Activated B cell treated with CpG ODN at 0.5 μM for 24 hours (primary cell): ENCODE measurements at regions not wholly inside any gene's neighbourhood (a gene's known extent, or its start where the extent isn't known, plus 50 kb on each side); places are given as distances from the start of the nearest gene placed in this dataset.

Source experiments
- ATAC-seq: fragments of 200-7000 bp; cut with Tn5 transposase; one replicate; pipeline ENCODE4 v1.10.0; 2021; ENCODE audit warnings: low read depth, mild to moderate bottlenecking, moderate library complexity
- CTCF ChIA-PET: fragments of 350-600 bp; sonication (Branson Sonifier 250); formaldehyde crosslinking; loops from one replicate; lab custom pipeline; 2021; ENCODE audit warnings: antibody characterized with exemption; lab: Charles Lee
- POLR2A ChIA-PET: fragments of 350-600 bp; sonication (Branson Sonifier 250); formaldehyde crosslinking; loops from one replicate; lab custom pipeline; 2021; ENCODE audit warnings: antibody characterized with exemption; lab: Charles Lee
- DNase-seq: peaks from one replicate; pipeline ENCODE4 v3.0.0; 2022
- H3K27ac Mint-ChIP-seq: one replicate; pipeline ENCODE4 v1.8.0; 2020; ENCODE audit warnings: mixed read lengths
- H3K27me3 Mint-ChIP-seq: one replicate; pipeline ENCODE4 v1.8.0; 2021; ENCODE audit warnings: mixed read lengths
- H3K36me3 Mint-ChIP-seq: one replicate; pipeline ENCODE4 v1.8.0; 2021; ENCODE audit warnings: low read depth, mixed read lengths
- H3K4me1 Mint-ChIP-seq: one replicate; pipeline ENCODE4 v1.8.0; 2021; ENCODE audit warnings: mixed read lengths
- H3K4me3 Mint-ChIP-seq: one replicate; pipeline ENCODE4 v1.8.0; 2020; ENCODE audit warnings: mild to moderate bottlenecking, mixed read lengths
- H3K9me3 Mint-ChIP-seq: one replicate; pipeline ENCODE4 v1.8.0; 2020; ENCODE audit warnings: mixed read lengths
- intact Hi-C: fragments of 100-400 bp; cut with micrococcal nuclease; formaldehyde crosslinking; loops from one replicate; pipeline ENCODE4 v1.15.1; 2024
- TF ChIP-seq, protein P1 (sequence below): fragments of 200-600 bp; IDR thresholded peaks from one replicate; pipeline ENCODE4 v1.8.0; 2022; ENCODE audit warnings: antibody characterized with exemption, mild to moderate bottlenecking

DNA sequence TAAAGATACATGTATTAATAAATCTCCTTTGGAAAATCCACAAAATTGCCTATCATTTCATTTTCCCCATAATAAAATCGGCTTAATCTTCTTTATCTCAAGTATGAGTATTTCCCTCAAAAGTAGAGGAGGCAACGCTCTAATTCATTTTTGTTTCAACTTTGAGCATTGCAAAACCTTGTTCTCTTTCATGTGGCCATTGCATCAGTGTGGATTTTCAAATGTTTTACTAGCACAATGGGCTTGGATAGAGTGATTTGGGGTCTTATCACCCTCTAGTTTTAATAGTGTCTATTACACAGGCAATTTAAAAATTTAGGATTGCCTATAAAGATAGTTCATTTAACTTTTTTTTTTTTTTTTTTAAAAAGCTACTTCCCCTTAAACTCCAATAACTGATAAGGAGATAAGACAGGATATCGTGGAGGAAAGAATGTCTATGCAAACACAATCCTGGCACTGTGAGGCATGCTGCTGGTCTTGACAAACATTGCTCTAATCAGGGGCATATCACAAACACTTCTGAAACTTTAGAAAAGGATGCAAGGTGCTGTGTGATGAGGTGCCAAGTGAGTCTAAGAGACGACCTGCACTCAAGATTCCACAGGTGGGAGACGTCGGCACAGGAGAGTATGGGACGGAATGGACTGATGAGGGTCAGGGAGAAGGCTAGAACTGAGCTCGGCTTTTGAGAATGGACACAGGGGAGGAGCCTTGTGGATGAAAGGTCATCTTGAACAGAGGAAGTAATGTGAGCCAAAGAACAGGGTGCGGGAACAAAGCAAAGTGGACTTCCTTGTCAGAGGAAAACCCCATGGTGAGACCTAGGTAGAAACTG is 199.7 kb downstream of the IRS2 start:
- no peaks in the 10 kb centered on the region for H3K4me1 Mint-ChIP-seq
- no peak overlapping the region for H3K4me3 Mint-ChIP-seq
- TF ChIP-seq, protein P1, sequence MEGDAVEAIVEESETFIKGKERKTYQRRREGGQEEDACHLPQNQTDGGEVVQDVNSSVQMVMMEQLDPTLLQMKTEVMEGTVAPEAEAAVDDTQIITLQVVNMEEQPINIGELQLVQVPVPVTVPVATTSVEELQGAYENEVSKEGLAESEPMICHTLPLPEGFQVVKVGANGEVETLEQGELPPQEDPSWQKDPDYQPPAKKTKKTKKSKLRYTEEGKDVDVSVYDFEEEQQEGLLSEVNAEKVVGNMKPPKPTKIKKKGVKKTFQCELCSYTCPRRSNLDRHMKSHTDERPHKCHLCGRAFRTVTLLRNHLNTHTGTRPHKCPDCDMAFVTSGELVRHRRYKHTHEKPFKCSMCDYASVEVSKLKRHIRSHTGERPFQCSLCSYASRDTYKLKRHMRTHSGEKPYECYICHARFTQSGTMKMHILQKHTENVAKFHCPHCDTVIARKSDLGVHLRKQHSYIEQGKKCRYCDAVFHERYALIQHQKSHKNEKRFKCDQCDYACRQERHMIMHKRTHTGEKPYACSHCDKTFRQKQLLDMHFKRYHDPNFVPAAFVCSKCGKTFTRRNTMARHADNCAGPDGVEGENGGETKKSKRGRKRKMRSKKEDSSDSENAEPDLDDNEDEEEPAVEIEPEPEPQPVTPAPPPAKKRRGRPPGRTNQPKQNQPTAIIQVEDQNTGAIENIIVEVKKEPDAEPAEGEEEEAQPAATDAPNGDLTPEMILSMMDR: no peak
- H3K27me3 Mint-ChIP-seq: no peaks in the 10 kb centered on the region
- DNase-seq: no peak
- no peak overlapping the region for H3K27ac Mint-ChIP-seq
- ATAC-seq: no peak
- intact Hi-C loops: no loop called here
- no peaks in the 10 kb centered on the region for H3K9me3 Mint-ChIP-seq
- ChIA-PET POLR2A (no interaction called here), CTCF (no interaction called here)
- H3K36me3 Mint-ChIP-seq: no peaks in the 10 kb centered on the region

DNA sequence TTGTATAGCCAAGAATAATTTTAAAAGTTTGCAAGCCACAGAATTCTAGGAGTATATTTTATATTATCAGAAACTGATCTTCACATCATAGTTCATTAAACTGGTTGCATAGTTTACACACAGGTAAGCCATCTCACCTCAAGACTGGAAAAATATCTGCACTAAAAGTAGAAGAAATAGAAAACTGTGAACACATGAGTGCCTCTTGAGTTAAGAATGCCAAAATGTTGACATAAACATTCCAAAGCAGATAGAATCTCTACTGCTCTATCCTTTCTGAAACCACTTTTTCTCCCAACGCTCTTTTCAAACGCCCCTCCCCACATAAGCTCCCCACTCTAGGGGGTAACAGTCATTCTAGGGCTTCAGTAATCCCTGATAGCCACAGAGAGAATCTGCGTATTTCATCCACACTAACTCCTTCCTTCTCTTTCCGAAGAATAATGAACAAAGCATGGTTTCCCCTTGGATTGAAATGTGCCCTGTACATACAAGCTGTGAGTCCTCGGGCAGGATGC is 201.5 kb downstream of the IRS2 start:
- Mint-ChIP-seq H3K27me3 (no peaks in the 10 kb centered on the region), H3K9me3 (no peaks in the 10 kb centered on the region), H3K36me3 (no peaks in the 10 kb centered on the region), H3K27ac (no peak overlapping the region), H3K4me1 (no peaks in the 10 kb centered on the region), H3K4me3 (no peak overlapping the region)
- ATAC-seq (no peak), DNase-seq (no peak)
- ChIA-PET POLR2A (no interaction called here), CTCF (no interaction called here)
- TF ChIP-seq, protein P1: no peak
- intact Hi-C loops: no loop called here

DNA sequence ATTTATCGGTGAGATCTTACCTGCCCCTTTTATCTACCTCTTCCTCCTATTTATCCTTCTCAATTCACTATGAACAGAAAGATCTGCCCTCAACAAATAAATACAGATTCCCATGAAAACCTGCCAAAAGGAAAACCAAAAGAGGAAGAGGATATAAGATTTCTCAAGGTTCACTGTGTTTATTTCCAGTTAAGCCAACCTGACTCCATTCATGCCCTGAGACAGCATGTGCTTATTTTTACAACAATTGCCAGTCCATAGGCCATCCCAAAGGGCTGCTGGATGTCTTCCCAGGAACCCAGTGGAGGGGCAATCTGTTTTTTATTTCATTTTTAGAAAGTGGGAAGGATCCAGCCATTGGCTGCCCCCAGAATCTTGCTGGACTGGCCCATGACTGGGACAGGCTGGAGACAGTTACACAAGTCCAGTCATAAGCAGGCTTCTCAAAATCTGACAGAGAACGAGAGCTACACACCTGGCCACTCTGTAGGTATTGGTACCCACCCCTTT is 209.1 kb downstream of the IRS2 start:
- DNase-seq (no peak), ATAC-seq (no peak)
- no peaks in the 10 kb centered on the region for H3K36me3 Mint-ChIP-seq
- H3K27me3 Mint-ChIP-seq: no peaks in the 10 kb centered on the region
- ChIA-PET CTCF (no interaction called here), POLR2A (no interaction called here)
- H3K4me3 Mint-ChIP-seq: no peak overlapping the region
- H3K9me3 Mint-ChIP-seq: no peaks in the 10 kb centered on the region
- intact Hi-C loops: no loop called here
- TF ChIP-seq, protein P1: no peak
- H3K27ac Mint-ChIP-seq: no peak overlapping the region
- H3K4me1 Mint-ChIP-seq: no peaks in the 10 kb centered on the region

DNA sequence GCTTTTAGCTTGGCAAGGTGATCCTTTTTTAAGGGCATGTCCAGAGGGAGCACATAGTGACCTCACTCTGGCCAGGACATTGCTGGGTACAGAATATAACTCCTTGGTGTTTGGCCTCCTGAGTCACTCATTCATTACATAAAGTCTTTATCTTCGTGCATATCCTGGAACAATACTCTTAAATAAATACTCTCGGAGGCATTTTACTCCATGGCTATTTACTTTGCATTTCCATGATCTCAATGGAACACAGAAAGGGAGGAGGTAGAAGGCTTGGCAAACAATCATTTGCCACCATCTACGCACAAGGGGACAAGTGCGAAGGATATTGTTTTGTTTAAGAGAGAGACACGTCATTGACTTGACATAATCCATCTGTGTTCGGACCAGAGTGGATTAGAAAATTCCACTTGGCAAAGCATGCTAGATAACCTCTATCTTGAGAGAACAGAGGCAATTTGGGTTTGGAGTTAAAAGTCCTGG is 210.0 kb downstream of the IRS2 start:
- Mint-ChIP-seq H3K36me3 (no peaks in the 10 kb centered on the region), H3K4me1 (no peaks in the 10 kb centered on the region), H3K9me3 (no peaks in the 10 kb centered on the region), H3K27ac (no peak overlapping the region), H3K4me3 (no peak overlapping the region), H3K27me3 (no peaks in the 10 kb centered on the region)
- intact Hi-C loops: no loop called here
- TF ChIP-seq, protein P1: no peak
- POLR2A ChIA-PET: no interaction called here
- CTCF ChIA-PET: no interaction called here
- ATAC-seq: no peak
- DNase-seq: no peak

DNA sequence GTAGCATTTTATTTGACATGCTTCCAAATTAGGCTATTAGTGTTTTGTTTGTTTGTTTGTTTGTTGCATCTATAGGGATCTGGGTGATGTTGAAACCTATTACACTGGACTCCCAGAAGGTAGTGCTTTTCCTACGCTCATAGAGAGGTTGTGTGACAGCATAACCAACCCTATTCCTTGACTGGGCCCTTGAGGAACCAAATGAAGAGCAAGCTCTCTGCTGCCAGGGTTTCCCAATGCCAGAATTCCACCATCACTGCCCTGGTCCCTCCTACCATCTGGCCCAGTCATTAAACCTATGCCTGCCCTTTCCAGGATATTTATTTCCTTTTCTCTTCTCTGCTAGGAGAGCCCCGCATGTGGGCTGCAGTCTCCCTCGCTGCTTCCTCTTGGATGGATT is 210.6 kb downstream of the IRS2 start:
- H3K27ac Mint-ChIP-seq: no peak overlapping the region
- no peaks in the 10 kb centered on the region for H3K36me3 Mint-ChIP-seq
- no peaks in the 10 kb centered on the region for H3K27me3 Mint-ChIP-seq

More for the DNA sequence above, 210.6 kb downstream of the IRS2 start:
- DNase-seq: no peak
- ChIA-PET POLR2A (no interaction called here), CTCF (no interaction called here)
- ATAC-seq: no peak
- intact Hi-C loops: no loop called here
- no peak overlapping the region for H3K4me3 Mint-ChIP-seq
- peaks cover 1% of the 10 kb centered on the region for H3K4me1 Mint-ChIP-seq
- TF ChIP-seq, protein P1: no peak
- H3K9me3 Mint-ChIP-seq: no peaks in the 10 kb centered on the region
